NCI-H1694 (cell line): ENCODE measurements at regions not wholly inside any gene's neighbourhood (a gene's known extent, or its start where the extent isn't known, plus 50 kb on each side); places are given as distances from the start of the nearest gene placed in this dataset.
A peak's percentile ranks its signal among the peaks of the same experiment; 100 is the strongest.
"Not testable (repeated sequence)": the region's sequence is repeated elsewhere in the genome, so short reads cannot be mapped to it uniquely, and the experiment has no call there.

Source experiments
- DNase-seq: peaks from one replicate; lab custom pipeline; 2025; lab: John Stamatoyannopoulos, UW

DNA sequence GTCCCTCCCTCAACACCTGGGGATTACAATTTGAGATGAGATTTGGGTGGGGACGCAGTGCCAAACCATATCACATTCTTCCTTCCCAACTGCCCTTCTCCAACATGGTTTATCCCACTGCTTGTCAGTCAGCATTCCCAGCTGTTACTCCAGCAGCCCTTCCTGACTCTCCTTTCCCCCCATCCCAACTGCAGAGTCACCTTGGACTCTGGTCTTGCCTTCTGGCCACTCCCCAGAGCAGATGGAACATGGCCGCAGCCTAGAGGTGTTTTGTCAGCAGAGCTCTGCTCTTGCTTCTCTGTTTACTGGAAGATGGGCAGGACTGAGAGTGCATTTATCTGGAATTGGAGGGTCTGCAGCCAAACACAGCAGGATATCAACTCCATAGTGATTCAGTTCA, 51.2 kb upstream of the MEX3C start:
- DNase-seq = no peak

GRCh38 chr18:51250006-51250405, 52.5 kb upstream of the MEX3C start:
- DNase-seq = no peak

DNA sequence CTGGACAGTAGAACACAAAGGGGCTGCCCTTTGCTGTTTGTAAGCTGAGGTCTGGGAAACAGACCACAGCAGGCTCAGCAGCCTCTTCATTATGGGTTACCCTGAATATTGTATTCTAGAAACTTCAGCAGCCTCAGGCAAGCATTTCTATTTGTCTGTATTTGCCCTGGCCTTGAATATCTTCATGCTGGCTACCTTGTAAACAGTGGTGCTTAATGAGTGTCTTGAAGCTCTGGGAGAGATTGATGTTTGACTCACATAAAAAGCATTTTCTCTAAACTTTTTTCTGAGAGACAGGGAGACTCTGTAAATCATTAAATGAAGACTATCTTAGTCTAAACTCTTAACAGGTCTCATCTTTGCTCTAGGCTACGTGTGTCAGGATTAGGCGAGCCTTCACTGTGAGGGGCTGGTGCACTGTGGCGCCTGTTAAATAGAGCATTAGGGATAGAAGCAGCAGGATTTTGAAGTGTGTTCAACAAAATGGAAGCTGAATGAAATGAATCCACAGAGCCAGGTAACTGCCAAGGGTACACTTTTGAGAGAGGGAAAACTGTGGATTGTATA, 53.1 kb upstream of the MEX3C start:
- no peak for DNase-seq

DNA sequence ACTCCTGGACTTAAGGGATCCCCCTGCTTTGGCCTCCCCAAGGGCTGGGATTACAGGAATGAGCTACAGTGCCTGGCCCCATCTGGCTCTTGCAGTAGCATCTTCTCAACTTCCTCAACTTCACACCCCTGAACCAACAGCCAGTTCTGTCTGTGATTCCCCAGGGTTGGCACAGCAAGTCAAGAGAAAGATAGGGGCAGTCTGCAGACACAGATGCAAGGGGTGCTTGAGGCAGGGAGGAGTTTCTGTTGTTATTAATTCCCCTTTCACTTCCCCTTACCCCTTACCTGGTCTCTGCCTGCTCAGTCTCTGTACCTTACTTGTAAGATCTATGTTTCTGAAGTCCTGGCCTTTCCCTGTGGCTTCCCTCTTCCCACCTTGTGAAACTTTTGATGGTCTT, 54.1 kb upstream of the MEX3C start:
- DNase-seq = no peak

DNA sequence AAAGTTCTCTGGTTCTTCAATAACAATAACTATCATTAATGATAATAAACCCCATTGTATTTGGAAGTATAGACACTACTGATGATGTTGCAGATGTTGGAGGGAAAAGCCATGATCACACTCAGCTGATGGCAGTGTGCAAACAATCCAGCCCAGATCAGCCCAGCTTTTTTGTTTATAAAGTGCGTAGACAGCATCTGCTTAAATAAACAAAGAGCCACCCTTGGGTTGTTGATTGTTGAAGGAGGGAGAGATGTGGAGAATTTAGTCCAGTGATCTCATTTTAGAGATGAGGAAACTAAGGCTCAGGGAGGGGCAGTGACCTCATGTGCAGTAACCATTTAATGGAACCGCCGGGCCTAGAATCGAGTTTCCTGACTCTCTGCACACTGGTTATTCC, 56.0 kb upstream of the MEX3C start:
- DNase-seq = no peak

GRCh38 chr18:51255693-51256092, 58.2 kb upstream of the MEX3C start:
- no peak for DNase-seq

GRCh38 chr18:51257150-51257549, 59.7 kb upstream of the MEX3C start:
- no peak for DNase-seq

DNA sequence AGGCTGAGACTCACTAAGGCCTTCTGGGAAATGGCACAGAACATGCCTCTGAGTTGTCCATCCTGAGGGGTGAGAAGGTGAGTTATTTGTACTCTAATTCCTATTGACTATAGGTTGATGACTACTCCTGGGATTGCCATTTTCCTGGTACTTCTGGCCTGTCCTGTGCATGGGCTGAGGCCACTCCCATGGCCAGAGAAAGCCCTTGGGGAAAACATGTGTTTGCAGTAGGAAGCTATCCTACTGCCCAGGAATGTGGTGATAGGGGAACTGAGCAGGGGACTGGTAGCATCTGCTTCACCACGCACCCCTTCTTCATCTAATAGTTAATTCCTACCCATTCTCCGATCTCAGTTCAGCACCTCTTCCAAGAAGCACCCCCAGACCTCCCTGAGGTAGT, 62.6 kb upstream of the MEX3C start:
- no peak for DNase-seq

- not testable (repeated sequence) for DNase-seq
Measured at GRCh38 chr18:51266077-51266476, 68.6 kb upstream of the MEX3C start.

DNA sequence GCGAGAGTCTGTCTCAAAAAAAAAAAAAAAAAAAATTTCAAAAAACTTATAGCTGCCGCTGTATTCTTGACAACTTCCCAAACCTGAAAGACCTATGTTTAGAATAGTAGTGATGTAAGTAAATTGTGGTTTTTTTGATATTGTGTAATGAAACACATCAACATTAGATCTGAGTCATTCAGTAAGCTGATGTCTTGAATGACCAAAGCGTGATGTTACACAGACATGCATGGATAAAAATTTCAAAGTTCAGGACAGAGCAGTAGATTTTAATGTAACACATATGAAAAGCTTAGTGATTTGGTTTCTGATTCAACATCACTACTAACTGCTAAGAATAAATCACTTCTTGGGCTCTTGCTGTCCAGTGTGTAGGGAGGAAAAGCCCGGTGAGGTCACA, 69.3 kb upstream of the MEX3C start:
- DNase-seq = no peak

DNA sequence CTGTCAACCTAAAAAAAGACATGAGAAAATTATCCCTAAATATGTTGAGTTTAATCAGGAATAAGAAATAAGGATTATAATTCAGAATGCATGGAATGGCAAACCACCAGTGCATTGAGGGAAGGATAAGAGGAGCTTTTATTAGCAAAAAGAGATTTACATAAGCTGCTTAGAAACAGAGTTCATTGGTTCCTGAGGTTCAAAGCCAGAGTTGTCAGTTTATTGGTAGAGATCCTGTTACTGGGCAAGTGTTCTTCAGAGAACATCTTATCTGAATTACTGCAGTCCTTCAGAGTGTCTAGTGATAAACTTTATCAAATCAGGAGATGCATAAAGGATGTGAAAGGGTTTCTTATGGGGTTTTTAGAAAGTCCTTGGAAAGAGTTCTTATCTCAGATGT, 76.0 kb upstream of the MEX3C start:
- no peak for DNase-seq

DNA sequence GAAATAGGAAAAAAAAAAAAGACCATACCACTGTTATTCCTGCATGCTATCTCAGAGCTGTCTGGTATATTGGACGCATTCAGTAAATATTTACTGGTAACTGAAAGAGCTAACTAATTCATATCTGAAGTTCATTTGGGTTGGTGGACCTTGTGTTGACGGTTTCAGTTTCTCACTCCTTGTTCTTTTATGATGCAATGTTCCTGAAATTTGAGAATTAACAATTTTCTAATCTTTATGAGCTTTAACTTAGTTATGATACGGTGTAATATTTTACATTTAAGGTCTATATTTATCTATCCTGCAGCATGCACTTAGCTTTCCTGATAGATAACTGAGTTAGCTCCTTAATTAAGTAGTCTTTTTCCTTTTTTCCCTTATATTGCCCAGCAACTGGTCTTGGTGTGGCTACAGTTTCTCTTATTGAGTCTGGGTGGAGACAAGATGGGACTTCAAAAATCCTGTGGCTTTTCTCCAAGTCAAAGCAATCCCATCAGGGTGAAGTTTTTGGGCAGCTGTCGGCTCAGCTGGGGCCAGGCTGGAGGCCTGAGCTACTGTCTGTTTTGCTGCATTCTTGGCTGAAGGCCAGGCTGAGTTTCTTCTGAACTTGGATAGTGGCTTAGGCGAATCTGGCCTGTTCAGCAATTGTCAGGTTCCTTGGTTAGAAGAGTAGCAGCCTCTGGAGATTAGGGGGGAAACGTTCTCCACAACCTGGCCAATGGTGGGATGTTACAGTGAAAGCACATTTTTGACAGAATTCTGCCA, 78.4 kb upstream of the MEX3C start:
- peak; percentile 20 for DNase-seq

DNA sequence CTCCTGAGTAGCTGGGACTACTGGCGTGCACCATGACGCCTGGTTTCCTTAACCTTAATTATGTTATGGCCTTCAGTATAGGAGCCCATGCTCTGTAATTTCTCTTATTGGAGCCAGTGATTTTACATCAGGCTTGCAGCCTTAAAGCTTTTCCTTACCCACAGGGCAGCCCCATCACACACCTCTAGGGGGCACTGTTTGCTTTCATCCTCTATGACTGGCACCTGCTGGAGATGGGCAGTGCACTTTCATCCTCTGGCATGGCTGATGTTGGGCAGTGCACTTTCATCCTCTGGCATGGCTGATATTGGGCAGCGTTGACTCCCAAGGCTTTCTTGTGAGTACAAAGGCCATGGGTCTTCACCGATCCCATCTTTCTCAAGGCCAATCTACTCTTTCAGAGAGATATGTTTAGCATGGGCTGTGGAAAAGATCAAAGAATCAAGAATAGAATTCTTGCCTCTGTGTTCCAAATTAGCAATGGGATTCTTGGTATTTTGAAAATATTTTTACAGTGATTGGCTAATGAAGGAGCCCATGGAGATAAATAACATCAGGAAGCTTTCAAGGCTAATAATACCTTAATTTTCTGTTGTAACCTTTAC, 80.7 kb upstream of the MEX3C start:
- DNase-seq = peak; percentile 36

DNA sequence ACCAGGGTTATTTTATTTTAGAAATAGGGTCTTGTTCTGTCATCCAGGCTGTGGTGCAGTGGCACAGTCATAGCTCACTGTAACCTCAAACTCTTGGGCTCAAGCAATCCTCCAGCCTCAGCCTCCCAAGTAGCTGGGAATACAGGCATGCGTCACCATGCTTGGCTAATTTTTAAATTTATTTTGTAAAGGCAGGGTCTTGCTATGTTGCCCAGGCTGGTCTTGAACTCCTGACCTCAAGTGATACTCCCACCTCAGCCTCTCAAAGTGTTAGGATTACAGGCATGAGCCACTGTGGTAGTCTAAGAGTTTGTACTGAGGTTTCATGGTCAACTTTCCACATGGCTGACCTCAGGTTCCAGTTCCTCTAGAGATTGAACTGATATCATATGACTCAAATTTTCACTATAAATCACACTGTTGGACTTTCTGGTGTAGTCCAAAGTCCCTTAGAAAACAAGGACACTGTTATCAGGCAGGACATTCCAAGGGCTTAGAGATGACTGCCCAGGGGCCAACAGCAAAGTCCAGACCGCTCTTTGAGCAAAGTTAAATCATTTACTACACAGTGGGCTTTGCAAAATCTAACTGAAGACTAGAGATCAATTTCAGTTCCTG, 82.0 kb upstream of the MEX3C start:
- DNase-seq = no peak

DNA sequence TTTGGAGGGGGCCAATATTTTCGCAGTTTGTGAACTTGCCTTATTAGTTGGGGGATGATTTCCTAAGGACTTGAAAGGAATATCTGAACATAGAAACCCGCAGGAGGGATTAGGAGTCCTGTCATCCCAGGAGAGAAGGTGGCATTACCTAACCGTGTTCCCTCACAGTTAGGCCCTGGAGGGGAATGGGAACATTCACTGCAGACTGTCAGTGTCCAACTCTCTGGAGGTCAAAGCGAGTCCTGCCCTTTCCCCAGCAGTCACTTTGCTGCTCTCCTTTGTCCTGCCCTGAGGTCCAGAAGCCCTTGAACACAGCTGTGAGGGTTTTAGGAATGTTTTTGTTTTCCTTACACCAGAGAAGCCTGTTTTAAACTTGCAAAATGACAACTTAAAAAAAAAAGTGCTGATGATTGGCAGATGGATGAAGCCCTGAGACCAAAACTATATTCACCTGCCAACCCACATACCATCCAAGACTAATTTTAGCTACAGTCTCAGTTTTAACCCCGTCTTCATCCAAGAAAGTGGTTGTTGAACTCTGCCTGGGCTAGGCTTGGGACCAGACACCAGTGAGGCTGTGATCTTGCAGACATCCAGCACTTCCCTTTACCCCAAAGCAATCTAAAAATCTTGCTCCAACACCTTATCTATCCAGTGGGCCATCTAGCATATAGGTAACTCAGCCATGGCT, 90.5 kb upstream of the MEX3C start:
- no peak for DNase-seq

DNA sequence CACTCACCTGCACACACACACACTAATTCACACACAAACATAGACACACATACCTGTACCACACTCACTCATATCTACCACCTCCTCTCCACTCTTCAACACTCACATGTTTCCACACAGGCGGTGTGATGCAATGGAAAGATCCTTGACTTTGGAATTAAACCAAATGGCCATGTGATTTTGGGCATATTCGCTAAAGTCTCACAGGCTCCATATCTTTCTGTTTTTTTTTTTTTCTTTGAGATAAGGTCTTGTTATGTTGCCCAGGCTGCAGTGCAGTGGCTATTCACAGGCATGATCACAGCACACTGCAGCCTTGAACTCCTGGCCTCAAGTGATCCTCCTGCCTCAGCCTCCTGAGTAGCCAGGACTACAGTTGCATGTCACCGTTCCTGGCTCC, 91.1 kb upstream of the MEX3C start:
- no peak for DNase-seq

DNA sequence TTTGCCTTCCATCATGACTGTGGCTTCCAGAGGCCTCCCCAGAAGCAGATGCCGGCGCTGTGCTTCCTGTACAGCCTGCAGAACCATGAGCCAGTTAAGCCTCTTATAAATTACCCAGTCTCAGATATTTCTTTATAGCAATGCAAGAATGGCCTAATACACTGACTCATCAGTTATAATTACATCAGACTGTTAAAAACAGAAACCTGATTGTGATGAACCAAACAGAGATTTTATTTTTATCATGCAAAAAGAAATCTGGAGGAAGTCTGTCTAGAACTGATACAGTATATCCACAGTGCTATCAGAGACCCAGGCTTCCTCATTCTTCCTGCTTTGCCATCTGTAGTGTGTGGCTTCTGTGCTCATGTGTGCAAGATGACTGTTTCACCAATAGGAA, 93.4 kb upstream of the MEX3C start:
- DNase-seq = no peak

- DNase-seq = no peak
Measured at GRCh38 chr18:51300912-51301311, 103.4 kb upstream of the MEX3C start.

DNA sequence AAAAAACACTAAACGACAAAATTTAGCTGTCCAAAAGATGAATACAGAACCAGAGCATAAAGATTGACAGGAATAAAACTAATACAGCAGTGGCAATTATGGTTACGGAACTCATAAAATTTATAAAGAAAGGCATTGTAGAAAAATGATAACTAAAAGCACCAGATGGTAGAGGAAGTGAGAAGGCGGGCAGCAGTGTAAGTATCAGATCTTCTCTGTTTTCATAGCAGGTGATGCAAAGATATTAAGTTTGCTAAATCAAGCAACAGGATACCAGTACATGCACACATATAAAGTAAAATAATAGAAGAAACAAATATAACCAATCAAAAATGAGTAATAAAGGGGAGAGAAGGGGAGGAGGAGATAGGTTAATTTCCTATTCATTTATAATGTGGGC, 103.9 kb upstream of the MEX3C start:
- no peak for DNase-seq

DNA sequence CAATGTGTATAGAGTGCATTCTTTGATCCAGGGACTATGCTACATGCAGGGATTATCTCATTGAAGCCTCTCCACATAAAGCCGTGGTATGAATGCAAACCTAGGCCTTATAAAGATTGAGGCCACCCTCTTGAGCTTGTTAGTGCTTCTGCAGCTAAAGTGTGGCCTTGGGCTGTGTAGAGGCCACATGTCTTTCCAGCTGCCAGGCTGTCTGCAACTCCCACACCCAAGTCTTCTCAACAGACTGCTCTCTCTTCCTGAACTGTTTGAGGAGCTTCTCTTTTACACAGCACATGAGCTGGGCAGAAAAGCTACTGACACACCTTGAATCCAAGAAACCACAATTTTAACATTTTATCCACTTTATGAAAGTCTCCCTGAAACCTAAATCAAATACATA, 119.2 kb upstream of the MEX3C start:
- no peak for DNase-seq

DNA sequence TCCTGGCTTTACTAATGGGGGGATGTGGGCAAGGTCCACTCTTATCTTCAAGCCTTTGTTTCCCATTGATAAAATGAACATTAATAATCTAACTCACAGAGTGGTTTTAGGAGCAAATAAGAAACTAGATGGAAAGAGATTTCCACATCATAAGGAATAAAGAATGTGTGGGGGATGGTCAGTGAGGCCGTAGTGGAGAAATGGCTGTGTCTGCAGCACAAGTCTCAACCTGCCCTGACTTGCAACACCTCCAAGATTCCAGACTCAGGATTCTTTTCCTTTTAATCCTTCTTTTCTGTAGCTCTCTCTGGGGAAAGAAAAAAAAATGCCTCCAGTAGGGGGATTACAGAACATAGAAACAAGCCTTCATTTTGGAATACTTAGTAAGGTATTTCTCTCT, 124.2 kb upstream of the MEX3C start:
- DNase-seq = no peak

- DNase-seq = no peak
Measured at GRCh38 chr18:51323961-51324360, 126.5 kb upstream of the MEX3C start.

GRCh38 chr18:51330148-51330547, 132.7 kb upstream of the MEX3C start:
- DNase-seq = no peak
